SK-N-SH treated with all-trans-retinoic acid at 6 μM for 48 hours (cell line): ENCODE measurements at regions not wholly inside any gene's neighbourhood (a gene's known extent, or its start where the extent isn't known, plus 50 kb on each side); places are given as distances from the start of the nearest gene placed in this dataset.

Experiments used
- OSR1 ChIP-seq: fragments of 250-450 bp; sonication (Bioruptor Pico); IDR thresholded peaks from 2 replicates; pipeline ENCODE4 v1.8.0; 2022; ENCODE audit warnings: moderate library complexity, mild to moderate bottlenecking, inconsistent platforms
- PPARA ChIP-seq: fragments of 250-450 bp; sonication (Bioruptor Pico); IDR thresholded peaks from 2 replicates; pipeline ENCODE4 v1.5.0; 2020; ENCODE audit warnings: mild to moderate bottlenecking, borderline replicate concordance
- RARB ChIP-seq: fragments of 250-450 bp; sonication (Bioruptor Pico); IDR thresholded peaks from 2 replicates; pipeline ENCODE4 v1.8.0; 2021; ENCODE audit warnings: mild to moderate bottlenecking, moderate library complexity
- SNAI2 ChIP-seq: fragments of 250-450 bp; sonication (Bioruptor Pico); IDR thresholded peaks from 2 replicates; pipeline ENCODE4 v1.5.0; 2020; ENCODE audit warnings: mild to moderate bottlenecking, moderate library complexity
- ZFP3 ChIP-seq: fragments of 250-450 bp; sonication (Bioruptor Pico); IDR thresholded peaks from 2 replicates; pipeline ENCODE4 v1.5.0; 2020; ENCODE audit warnings: mild to moderate bottlenecking, moderate library complexity
- TF ChIP-seq, protein P1 (sequence below): fragments of 250-450 bp; sonication (Bioruptor Pico); IDR thresholded peaks from 2 replicates; pipeline ENCODE4 v1.5.1; 2020; ENCODE audit warnings: low read depth, mild to moderate bottlenecking, moderate library complexity
- TF ChIP-seq, protein P2 (sequence below): fragments of 250-450 bp; sonication (Bioruptor Pico); IDR thresholded peaks from 2 replicates; pipeline ENCODE4 v1.5.0; 2020; ENCODE audit warnings: mild to moderate bottlenecking, moderate library complexity
- TF ChIP-seq, protein P3 (sequence below): fragments of 250-450 bp; sonication (Bioruptor Pico); IDR thresholded peaks from 2 replicates; pipeline ENCODE4 v1.8.0; 2020; ENCODE audit warnings: mild to moderate bottlenecking, moderate library complexity, borderline replicate concordance
- TF ChIP-seq, protein P4 (sequence below): fragments of 250-450 bp; sonication (Bioruptor Pico); IDR thresholded peaks from 2 replicates; pipeline ENCODE4 v1.5.1; 2021; ENCODE audit warnings: mild to moderate bottlenecking, moderate library complexity

DNA sequence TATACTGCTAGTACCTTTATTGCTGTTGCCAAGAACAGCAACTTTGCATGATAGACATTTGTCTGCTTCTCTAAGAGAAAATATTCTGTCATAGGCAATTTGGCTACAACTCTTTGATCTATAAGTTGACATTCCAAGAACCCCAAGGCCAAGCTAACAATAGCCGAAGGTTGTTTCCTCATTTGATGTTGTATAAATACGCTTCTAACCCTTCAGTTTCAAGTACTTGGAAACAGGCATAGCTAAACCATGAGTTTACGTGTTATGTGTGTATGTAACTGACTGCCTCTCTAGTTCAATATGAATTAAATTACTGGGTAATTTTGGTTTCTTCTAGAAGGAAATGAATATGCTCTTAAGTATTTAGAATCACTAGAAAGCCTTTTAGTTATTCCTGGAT, 1034.0 kb downstream of the TLE4 start:
- TF ChIP-seq RARB (CRISPR knock-in tag) (no peak), SNAI2 (CRISPR knock-in tag) (no peak), OSR1 (CRISPR knock-in tag) (no peak), PPARA (CRISPR knock-in tag) (no peak), ZFP3 (no peak)
- TF ChIP-seq, protein P1, sequence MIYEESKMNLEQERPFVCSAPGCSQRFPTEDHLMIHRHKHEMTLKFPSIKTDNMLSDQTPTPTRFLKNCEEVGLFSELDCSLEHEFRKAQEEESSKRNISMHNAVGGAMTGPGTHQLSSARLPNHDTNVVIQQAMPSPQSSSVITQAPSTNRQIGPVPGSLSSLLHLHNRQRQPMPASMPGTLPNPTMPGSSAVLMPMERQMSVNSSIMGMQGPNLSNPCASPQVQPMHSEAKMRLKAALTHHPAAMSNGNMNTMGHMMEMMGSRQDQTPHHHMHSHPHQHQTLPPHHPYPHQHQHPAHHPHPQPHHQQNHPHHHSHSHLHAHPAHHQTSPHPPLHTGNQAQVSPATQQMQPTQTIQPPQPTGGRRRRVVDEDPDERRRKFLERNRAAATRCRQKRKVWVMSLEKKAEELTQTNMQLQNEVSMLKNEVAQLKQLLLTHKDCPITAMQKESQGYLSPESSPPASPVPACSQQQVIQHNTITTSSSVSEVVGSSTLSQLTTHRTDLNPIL = no peak
- TF ChIP-seq, protein P2, sequence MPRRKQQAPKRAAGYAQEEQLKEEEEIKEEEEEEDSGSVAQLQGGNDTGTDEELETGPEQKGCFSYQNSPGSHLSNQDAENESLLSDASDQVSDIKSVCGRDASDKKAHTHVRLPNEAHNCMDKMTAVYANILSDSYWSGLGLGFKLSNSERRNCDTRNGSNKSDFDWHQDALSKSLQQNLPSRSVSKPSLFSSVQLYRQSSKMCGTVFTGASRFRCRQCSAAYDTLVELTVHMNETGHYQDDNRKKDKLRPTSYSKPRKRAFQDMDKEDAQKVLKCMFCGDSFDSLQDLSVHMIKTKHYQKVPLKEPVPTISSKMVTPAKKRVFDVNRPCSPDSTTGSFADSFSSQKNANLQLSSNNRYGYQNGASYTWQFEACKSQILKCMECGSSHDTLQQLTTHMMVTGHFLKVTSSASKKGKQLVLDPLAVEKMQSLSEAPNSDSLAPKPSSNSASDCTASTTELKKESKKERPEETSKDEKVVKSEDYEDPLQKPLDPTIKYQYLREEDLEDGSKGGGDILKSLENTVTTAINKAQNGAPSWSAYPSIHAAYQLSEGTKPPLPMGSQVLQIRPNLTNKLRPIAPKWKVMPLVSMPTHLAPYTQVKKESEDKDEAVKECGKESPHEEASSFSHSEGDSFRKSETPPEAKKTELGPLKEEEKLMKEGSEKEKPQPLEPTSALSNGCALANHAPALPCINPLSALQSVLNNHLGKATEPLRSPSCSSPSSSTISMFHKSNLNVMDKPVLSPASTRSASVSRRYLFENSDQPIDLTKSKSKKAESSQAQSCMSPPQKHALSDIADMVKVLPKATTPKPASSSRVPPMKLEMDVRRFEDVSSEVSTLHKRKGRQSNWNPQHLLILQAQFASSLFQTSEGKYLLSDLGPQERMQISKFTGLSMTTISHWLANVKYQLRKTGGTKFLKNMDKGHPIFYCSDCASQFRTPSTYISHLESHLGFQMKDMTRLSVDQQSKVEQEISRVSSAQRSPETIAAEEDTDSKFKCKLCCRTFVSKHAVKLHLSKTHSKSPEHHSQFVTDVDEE (CRISPR knock-in tag) = no peak
- TF ChIP-seq, protein P3, sequence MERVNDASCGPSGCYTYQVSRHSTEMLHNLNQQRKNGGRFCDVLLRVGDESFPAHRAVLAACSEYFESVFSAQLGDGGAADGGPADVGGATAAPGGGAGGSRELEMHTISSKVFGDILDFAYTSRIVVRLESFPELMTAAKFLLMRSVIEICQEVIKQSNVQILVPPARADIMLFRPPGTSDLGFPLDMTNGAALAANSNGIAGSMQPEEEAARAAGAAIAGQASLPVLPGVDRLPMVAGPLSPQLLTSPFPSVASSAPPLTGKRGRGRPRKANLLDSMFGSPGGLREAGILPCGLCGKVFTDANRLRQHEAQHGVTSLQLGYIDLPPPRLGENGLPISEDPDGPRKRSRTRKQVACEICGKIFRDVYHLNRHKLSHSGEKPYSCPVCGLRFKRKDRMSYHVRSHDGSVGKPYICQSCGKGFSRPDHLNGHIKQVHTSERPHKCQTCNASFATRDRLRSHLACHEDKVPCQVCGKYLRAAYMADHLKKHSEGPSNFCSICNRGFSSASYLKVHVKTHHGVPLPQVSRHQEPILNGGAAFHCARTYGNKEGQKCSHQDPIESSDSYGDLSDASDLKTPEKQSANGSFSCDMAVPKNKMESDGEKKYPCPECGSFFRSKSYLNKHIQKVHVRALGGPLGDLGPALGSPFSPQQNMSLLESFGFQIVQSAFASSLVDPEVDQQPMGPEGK (CRISPR knock-in tag) = no peak
- TF ChIP-seq, protein P4, sequence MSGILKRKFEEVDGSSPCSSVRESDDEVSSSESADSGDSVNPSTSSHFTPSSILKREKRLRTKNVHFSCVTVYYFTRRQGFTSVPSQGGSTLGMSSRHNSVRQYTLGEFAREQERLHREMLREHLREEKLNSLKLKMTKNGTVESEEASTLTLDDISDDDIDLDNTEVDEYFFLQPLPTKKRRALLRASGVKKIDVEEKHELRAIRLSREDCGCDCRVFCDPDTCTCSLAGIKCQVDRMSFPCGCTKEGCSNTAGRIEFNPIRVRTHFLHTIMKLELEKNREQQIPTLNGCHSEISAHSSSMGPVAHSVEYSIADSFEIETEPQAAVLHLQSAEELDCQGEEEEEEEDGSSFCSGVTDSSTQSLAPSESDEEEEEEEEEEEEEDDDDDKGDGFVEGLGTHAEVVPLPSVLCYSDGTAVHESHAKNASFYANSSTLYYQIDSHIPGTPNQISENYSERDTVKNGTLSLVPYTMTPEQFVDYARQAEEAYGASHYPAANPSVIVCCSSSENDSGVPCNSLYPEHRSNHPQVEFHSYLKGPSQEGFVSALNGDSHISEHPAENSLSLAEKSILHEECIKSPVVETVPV (CRISPR knock-in tag) = no peak
